ENCODE measurements at regions not wholly inside any gene's neighbourhood (a gene's known extent, or its start where the extent isn't known, plus 50 kb on each side); places are given as distances from the start of the nearest gene placed in this dataset.
A peak's percentile ranks its signal among the peaks of the same experiment; 100 is the strongest.

DNA sequence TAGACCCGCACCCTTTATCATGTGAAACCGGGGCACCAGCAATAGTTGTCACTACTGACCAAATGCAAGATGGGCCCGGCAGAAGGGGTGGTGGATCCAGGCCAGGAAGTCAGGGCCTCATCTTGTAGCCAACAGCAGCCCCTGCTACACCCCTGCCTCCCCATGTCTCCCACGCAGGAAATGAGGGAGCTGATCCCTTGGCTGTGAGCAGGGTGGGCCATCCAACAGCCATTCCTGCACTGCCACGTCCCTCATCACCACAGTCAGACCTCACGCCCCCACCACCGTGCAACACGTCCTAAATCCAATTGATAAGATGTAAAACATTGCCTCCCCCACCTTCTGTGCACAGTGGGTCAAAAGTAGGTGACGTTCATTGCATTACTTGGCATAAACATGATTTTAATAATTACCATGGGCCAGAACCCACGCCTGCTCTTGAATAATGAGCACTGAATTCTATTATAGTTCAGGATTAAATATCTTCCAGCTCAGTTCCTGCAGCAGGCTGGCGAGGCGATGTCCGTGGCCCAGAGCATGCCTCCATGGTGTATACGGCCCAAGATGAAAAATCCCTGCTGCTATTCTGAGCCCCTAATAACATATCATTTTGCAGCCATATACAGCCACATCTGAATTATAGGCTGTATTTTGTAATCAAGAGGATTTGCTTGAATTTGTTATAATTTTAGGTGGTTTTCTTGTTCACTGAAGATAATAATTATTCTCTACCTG, 1373.8 kb downstream of the BRD1 start:
- WGBS, 5 donors, result 72 to 80% (median 77%) methylated on average over 13 to 14 of the region's 14 CpGs
- DNase-seq, result peak in 1 of 2 donors; percentile 30

DNA sequence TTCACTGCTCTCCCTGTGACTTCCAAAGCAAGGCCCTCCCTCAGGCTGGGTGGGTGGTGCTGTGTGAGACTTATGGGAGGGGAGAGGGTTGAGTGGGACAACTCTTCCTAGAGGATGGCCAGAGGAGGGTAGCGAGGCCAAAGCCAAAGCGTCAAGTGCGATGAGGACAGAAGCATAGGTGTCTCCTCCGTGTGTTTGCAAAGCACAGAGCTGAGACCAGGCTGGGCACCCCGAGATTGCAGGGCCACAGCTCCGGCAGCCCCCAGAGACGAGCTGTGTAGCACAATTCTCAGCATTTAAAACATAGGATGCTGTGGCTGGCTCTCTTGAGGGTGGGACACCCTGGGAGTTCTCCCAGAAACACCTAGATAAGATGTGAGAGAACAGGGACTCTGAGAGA, 1374.5 kb downstream of the BRD1 start:
- Histone ChIP-seq H3K4me3 (no peak overlapping the region), H3K36me3 (no peaks in the 10 kb centered on the region), H3K4me1 (no peaks in the 10 kb centered on the region), H3K27ac (no peak overlapping the region), H3K27me3 (peaks cover 0 to 51% (median 14%) of the 10 kb centered on the region in 3 donors), H3K9me3 (no peaks in the 10 kb centered on the region)
- TF ChIP-seq, protein P1, sequence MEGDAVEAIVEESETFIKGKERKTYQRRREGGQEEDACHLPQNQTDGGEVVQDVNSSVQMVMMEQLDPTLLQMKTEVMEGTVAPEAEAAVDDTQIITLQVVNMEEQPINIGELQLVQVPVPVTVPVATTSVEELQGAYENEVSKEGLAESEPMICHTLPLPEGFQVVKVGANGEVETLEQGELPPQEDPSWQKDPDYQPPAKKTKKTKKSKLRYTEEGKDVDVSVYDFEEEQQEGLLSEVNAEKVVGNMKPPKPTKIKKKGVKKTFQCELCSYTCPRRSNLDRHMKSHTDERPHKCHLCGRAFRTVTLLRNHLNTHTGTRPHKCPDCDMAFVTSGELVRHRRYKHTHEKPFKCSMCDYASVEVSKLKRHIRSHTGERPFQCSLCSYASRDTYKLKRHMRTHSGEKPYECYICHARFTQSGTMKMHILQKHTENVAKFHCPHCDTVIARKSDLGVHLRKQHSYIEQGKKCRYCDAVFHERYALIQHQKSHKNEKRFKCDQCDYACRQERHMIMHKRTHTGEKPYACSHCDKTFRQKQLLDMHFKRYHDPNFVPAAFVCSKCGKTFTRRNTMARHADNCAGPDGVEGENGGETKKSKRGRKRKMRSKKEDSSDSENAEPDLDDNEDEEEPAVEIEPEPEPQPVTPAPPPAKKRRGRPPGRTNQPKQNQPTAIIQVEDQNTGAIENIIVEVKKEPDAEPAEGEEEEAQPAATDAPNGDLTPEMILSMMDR (IDR thresholded peaks at IDR 0.05), result no peak
- no peak for TF ChIP-seq POLR2AphosphoS5 (IDR thresholded peaks at IDR 0.05)
- TF ChIP-seq POLR2A (IDR thresholded peaks at IDR 0.05), result no peak
- no peak for TF ChIP-seq EP300 (IDR thresholded peaks at IDR 0.05)
- no peak for DNase-seq
- intact Hi-C loops (cut with DNase I; ENCODE audit: low total_unique reads), result no loop called here
- 80 to 91% (median 86%) methylated on average over 5 to 7 of the region's 7 CpGs for WGBS, 5 donors

More for the DNA sequence above, 1373.8 kb downstream of the BRD1 start:
- Histone ChIP-seq H3K36me3 (no peaks in the 10 kb centered on the region), H3K27me3 (peaks cover 0 to 44% (median 14%) of the 10 kb centered on the region in 3 donors), H3K27ac (no peak overlapping the region), H3K9me3 (no peaks in the 10 kb centered on the region), H3K4me3 (no peak overlapping the region), H3K4me1 (no peaks in the 10 kb centered on the region)
- intact Hi-C loops (cut with DNase I; ENCODE audit: low total_unique reads), result no loop called here
- no peak for TF ChIP-seq POLR2A (IDR thresholded peaks at IDR 0.05)
- TF ChIP-seq POLR2AphosphoS5 (IDR thresholded peaks at IDR 0.05), result no peak
- TF ChIP-seq, protein P1 (IDR thresholded peaks at IDR 0.05), result no peak
- TF ChIP-seq EP300 (IDR thresholded peaks at IDR 0.05), result no peak

DNA sequence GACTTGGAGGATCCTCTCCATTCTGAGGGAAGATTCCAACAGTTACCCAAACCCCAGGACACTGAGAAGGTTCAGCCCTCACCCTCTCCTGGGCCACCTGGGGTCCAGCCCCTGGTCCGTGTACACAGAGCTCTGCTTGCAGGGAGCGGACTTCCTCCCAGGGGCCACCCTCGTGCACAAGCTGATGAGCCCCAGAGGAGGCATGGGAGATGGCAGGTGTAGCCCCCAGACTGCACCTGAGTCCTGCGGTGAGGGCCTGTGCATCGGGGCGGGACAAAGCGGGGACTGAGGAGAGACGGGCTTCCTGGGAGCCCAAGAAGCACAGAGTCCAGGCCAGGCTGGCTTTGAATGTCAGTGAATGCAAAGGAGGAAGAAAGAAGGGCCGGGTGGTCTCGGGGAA, 1374.9 kb downstream of the BRD1 start:
- DNase-seq, result no peak
- intact Hi-C loops (cut with DNase I; ENCODE audit: low total_unique reads), result no loop called here
- H3K4me3 ChIP-seq, result no peak overlapping the region
- 77 to 88% (median 84%) methylated on average over 10 of the region's 10 CpGs for whole genome bisulfite sequencing, 5 donors
- no peaks in the 10 kb centered on the region for H3K4me1 ChIP-seq
- H3K36me3 ChIP-seq, result no peaks in the 10 kb centered on the region
- no peak overlapping the region for H3K27ac ChIP-seq
- peaks cover 0 to 54% (median 14%) of the 10 kb centered on the region in 3 donors for H3K27me3 ChIP-seq
- TF ChIP-seq EP300 (IDR thresholded peaks at IDR 0.05) (no peak), POLR2AphosphoS5 (IDR thresholded peaks at IDR 0.05) (no peak), POLR2A (IDR thresholded peaks at IDR 0.05) (no peak)
- TF ChIP-seq, protein P1 (IDR thresholded peaks at IDR 0.05), result no peak
- H3K9me3 ChIP-seq, result no peaks in the 10 kb centered on the region

DNA sequence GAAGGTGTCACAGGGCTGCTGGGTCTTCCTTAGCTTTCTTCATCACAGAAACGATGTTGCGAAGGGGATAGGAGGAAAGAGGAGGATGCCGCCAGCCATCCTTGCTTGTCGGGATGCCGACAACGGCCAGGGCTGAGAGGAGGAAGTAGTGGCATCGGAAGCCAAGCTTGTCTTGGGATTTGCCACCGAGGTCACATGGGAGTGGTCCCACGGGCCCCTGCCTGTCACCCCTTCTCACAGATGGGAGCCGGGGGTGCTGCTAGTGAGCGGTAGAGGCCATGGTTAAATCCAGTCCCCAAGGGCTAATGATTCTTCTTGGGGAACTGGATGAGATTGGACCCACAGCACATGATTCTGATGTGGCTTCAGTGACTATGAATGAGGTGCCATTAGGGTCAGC, 1375.8 kb downstream of the BRD1 start:
- Histone ChIP-seq H3K9me3 (no peaks in the 10 kb centered on the region), H3K4me1 (no peaks in the 10 kb centered on the region), H3K36me3 (no peaks in the 10 kb centered on the region), H3K27ac (no peak overlapping the region), H3K4me3 (no peak overlapping the region), H3K27me3 (peaks cover 0 to 55% (median 14%) of the 10 kb centered on the region in 3 donors)
- intact Hi-C loops (cut with DNase I; ENCODE audit: low total_unique reads), result no loop called here
- TF ChIP-seq POLR2A (IDR thresholded peaks at IDR 0.05) (no peak), POLR2AphosphoS5 (IDR thresholded peaks at IDR 0.05) (no peak), EP300 (IDR thresholded peaks at IDR 0.05) (no peak)
- TF ChIP-seq, protein P1 (IDR thresholded peaks at IDR 0.05), result no peak
- 80 to 88% (median 83%) methylated on average over 11 of the region's 11 CpGs for WGBS, 5 donors
- DNase-seq, result no peak
